Posterior vena cava (tissue), 2 donors: ENCODE measurements at regions not wholly inside any gene's neighbourhood (a gene's known extent, or its start where the extent isn't known, plus 50 kb on each side); places are given as distances from the start of the nearest gene placed in this dataset.

Experiments used
- DNase-seq: peaks from one replicate; pipeline ENCODE4 v3.0.0-alpha.2; 2020; ENCODE audit warnings: low spot score
- intact Hi-C, 2 donors: fragments of 100-400 bp; cut with DNase I; formaldehyde crosslinking; loops; one replicate each; pipeline versions ENCODE4 v1.14.1 to v1.14.2; 2022 to 2023
- donor health status: DM: yes; HTN: yes; CAD: no.
- donor health status: DM: yes; HTN: yes; CAD: no.

DNA sequence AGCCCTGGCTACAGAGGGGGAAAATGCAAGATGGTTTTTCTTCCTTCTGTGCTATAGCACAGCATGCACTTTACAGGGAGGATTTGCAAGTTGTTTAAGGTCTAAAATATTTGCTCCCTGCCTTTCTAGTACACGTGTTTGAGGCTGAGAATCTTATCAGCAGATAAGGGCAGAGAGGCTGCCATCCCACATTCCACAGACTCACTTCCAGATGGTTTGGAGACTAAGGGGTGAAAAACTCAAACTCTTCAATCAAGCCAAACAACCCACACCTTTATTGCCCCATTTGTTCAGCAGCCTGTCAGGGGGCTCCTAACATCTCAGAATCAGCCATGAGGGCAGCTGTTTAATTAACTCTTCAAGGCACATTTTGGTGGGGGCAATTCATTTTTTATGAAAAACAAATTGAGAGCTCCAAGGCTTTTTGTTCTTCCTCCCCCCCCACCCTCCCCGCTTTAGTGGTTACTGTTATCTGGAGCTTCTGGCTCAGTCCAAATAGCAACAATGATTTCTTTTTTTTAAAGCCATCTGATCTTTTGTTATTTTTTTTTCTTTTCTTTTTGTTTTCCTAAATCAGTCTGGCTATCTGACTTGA lies 242.6 kb upstream of the NT5C1B start:
- no peak for DNase-seq
- intact Hi-C loops, result no loop called here

DNA sequence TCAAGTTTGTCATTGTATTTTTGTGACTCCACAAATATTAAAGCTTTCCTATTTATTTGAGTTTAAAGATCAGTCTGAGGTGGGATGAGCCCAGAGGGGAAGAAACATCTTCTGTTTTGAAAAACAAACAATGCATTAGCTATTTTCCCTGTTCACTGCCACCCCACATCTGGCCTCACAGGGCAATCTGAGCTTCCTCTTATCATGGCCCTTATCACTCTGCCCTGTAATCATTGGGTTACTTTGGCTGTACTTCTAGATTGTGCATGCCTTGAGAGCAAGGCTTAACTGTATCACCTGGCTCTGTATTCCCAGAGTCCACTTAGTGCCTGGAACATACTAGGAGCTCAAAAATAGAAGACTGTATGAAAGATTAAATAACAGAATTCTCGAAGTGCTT lies 241.6 kb upstream of the NT5C1B start:
- DNase-seq, result no peak
- intact Hi-C loops, result no loop called here

DNA sequence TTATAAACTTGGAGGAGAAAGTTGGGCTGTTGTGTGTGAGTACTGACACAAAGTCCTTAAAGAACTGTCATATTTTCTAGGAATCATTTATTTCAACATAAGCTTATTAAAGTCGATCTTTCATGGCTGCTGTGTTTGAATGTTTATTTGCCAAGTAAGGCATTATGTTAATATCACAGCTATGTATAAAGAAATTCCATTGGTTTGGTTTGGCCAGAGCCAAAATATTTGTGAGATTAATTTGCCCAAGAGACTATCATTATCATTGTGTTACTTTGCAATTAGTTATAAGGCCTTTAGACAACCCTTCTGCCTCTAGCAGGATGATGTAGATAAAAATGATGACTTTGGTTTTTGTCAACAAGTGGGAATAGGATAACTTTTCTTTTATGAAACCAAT lies 240.6 kb upstream of the NT5C1B start:
- DNase-seq, result no peak
- intact Hi-C loops, result no loop called here

DNA sequence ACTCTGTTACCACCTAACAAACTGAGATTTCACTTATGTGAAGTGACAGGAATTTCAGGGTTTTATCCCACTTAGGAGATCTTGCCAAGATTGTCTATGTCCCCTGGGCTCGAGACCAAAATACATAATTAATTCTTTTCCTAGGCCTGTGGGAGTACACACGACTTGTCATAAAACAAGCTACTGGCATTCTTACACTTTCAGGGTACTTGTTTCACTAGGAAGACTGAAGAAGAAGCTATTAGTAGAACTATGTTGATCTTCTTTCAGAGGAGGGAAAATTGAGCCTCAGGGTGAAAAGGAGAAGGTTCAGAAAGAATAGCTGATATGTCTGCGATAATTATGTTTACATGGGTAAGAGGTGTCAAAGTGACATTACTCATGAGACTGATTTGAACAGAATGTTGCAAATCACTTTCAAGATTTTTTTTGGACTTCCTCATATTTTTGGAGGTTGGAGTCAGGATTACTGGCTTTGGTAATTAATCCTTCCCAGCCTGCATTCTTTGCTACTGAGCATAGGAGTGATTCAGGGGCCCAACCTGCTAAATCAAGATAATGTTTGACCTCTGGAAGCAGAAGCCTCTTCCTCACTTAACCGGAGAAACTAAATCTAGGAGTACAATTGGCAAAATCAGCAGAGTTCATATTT lies 240.0 kb upstream of the NT5C1B start:
- intact Hi-C loops, result no loop called here
- DNase-seq, result no peak

DNA sequence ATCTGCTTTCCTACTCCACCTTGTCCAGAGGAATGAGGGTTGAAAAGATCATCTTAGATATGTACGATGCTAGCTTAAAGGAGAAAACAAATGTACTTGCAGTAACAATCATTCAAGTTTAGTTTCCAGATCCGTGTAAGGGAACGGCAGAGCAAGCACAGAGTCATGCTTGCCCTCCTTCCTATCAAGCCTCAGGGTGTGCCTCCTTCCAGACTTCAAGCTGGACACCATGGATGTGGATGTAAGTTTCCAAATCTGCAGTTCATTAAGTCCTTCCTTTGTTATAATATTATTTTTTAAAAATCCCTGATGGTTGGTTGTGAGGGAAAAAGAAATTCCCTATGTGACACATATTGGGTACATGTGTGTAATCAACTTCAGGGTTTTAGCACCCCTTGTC lies 238.9 kb upstream of the NT5C1B start:
- DNase-seq, result no peak
- intact Hi-C loops, result no loop called here

DNA sequence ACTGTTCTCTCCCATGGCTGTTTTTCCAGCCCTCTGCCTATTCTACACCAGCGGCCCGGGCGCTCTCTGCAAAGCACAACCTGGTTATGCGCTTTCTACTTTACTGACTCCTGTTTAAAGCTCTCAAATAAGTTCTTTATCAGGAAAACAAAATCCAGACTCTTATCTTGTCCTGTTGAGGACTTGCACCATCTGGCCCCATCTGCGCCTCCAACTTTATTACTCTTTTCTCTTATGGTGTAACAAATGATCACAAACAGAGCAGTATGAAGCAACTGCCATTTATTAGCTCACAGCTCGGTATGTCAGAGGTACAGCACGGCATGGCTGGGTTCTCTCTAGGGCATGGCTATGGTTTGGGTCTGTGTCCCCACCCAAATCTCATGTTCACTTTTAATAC lies 236.5 kb upstream of the NT5C1B start:
- intact Hi-C loops, result no loop called here
- DNase-seq, result no peak

DNA sequence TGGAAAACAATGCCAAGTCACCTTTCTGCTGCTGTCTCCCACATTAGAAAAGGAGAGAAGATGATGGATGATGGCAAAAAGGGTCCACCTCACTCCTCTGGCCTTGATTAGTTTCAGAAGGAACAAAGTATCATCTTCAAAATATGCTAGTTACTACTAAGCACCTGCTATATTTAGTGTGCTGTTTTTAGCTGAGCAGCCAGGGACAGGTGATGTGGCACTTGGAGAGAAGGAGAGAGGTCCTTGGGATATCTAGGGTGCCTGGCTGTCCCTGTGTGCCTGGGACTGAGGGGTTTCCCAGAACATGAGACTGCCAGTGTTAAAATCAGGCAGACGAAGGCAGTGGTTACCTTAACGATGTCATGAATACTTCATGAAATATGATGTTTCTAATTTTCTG lies 235.5 kb upstream of the NT5C1B start:
- intact Hi-C loops, result no loop called here
- DNase-seq, result no peak

DNA sequence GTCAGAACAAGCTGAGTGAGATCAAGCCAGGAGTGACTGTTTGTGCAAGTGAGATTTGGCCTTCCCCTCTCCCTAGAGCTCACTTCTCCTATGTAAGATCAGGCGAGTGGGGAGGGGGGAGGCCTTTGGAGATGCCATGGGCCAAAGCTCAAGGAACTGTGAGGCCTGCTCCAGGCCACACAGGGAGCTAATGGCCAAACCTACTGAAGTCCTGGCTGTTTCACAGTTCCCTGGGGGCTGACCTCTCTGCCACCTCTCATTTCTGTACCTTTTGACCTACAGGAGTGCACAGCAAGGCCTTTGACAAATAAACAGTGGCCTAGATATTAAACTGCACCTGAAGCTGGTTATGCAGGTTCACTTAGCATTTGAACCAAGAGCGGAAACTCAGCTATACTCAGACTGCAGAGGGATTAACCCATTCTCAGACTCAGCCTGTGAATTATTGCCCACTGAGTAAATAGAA lies 235.0 kb upstream of the NT5C1B start:
- intact Hi-C loops, result no loop called here
- DNase-seq, result no peak

DNA sequence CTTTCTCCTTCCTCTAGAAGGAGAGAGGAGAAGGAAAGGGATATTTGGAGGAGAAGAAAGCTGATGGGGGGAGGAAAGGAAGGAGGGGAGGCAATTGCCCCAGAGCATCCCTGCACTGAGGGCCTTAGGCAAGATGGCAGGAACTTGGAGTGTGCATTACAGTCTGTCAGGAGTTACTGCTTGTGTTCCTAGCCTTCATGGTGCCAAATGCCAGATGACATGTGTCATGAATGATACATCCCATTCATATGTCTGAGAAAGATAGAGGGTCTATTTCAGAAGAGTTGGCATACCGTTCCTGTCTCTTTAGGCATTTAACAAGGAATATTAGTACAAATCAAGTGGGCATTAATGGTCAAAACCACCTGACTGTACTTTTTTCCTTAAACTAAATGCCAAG lies 232.1 kb upstream of the NT5C1B start:
- intact Hi-C loops, result no loop called here
- DNase-seq, result no peak

DNA sequence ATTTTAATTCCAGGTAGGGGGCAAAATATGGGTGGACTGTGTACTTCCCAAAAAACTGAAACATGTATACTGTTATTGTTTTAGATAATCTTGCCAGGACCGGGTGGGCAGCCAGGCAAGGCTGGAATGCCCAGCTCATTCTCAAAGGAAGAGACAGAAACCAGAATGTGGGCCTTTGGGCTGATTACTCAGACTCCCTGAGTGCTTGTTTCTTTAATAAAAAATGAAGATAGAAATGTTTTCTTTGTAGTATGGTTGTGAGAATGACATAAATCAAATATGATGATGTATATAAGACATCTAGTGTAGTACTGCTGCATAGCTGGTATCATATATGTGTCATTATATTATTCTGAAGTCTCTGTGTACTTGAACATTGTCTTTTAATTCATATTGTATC lies 231.6 kb upstream of the NT5C1B start:
- intact Hi-C loops, result no loop called here
- DNase-seq, result no peak

DNA sequence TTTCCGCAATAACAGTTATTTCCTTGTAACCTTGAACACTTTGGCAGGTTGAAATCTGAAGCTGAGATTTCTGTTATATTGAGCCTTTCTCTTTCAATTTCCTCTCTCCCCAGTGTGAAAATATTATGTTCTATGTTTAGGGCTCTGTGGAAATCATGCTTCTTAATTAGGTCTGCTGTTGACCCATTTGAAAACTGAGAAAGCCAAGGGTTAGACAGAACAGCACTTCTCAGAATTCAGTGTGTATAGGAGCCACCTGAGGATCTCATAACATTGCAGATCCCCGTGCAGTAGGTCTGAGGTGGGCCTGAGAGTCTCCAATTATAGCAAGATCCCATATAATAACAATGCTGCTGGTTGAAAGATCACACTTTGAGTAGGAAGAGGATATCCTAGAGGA lies 230.2 kb upstream of the NT5C1B start:
- no peak for DNase-seq
- intact Hi-C loops, result no loop called here

DNA sequence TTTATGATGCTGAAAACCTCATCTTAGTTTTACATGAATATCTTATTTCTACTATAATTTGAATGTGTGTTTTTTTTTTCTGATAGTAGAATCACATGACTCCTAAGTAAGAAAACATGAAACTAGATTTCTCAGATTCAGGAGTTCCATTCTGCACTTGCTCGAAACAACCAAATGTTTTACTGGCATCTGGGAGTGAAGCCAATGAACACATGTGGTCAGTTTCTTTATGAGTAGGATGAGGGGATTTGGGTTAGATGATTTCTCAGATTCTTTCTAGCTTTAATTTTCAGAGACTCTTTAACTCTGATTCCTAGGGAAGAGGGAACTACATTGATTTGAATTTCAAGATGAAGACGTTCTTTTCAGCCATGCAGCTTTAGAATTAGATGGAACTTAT lies 225.0 kb upstream of the NT5C1B start:
- intact Hi-C loops, result no loop called here

DNA sequence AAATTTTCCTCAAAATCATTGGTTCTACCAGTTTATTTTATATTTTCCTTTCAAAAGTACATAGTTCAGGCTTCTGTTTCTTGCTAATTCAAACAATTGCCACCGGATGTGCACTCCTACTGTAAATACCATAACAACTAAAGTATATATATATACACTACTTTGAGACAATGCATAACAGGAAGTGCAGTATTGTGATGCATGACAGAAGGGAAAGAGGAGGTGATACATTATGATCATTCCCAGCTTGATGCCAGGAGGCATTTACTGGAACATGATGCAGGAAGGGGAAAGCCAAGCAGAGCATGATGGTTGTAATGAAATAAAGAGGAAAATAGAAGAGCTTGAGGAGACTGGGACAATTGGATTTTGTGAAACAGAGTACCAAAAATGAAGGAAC lies 215.2 kb upstream of the NT5C1B start:
- intact Hi-C loops, result no loop called here
- no peak for DNase-seq

More for the DNA sequence above, 225.0 kb upstream of the NT5C1B start:
- DNase-seq, result no peak

DNA sequence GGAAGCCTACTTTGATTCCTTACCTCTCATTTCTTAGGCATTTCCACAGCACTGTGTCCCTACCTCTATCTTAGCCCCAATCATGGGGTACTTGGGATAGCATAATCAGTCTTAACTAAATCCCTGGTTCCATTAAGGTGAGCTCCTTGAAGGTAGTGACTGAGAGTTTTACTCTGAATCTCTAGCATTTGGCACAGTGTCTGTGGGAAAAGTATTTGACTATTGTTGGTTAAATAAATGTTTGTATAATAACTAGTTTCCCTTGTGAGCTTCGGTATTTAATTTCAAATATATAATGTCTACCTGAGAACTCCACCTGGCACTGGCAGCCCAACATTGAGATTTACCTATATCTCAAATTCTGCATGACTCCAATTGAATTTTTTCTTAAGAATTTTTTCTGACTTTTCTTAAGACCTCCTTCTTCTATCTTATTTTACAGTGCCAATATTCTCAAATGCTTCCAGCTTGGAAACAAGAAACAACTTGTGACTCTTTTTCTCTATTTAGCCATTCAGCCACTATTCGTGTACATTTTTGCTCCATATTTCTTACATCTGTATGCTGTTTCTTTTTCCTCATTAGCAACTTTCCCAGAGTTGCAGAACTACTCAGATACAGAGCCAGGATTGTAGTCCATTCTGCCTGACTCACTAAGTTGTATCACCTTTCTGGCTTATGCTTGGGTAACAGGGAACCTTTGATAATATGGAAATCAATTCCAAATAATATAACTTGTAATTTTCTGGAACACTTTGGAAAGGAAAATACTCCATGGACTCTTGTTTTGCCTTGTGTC lies 214.0 kb upstream of the NT5C1B start:
- intact Hi-C loops, result no loop called here
- DNase-seq, result no peak

DNA sequence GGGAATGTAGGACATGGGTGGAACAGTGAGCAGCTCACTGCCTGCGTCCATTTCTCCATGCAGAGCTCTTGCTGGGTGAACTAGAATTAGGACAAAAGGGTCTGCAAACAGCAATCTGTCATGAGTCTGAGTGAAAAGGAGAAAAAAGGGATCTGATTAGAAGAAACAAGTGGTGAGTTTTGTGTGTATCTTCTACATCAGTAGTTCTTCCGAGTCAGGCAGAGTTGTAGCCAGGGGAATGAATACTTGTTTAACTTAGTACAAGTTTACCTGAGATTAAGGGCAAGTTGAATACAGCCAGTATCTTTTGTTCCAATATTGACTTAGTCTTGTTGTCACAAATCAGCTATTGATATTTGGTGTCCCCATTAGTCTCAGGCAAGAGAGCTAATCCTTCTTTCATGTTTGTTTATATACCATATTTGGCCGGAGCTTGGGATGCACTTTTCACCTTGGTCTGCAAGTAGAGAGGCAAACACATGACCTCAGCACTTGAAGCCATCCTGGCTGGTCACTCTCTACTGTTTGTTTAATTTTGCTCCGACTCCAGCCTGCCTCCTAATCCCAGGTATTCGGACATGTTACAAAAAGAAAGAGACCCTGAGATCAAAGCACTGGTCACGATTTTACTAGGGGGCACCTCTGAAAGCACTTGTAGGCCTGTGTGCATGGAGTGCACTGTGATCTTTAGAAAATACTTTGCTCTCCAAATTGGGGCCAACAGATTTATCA lies 211.0 kb upstream of the NT5C1B start:
- intact Hi-C loops, result no loop called here
- no peak for DNase-seq

DNA sequence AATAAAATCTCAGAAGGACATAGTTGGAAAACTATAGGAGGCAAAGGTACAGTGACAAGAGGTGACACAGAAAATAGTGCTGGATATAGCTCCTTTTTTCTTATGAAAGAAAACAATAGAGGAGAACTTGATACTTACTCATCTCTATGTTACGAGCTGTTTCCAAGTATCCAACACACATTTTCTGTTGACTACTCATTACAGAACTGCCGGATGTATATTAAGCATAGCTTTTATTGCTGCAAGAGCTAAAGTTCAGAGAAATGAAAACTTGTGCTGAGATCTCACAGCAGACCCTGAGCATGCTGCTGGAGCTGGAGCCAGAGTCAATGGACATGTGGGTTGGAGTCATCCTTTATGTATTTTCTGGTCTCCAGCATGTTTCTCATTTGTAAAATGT lies 210.0 kb upstream of the NT5C1B start:
- no peak for DNase-seq
- intact Hi-C loops, result no loop called here

DNA sequence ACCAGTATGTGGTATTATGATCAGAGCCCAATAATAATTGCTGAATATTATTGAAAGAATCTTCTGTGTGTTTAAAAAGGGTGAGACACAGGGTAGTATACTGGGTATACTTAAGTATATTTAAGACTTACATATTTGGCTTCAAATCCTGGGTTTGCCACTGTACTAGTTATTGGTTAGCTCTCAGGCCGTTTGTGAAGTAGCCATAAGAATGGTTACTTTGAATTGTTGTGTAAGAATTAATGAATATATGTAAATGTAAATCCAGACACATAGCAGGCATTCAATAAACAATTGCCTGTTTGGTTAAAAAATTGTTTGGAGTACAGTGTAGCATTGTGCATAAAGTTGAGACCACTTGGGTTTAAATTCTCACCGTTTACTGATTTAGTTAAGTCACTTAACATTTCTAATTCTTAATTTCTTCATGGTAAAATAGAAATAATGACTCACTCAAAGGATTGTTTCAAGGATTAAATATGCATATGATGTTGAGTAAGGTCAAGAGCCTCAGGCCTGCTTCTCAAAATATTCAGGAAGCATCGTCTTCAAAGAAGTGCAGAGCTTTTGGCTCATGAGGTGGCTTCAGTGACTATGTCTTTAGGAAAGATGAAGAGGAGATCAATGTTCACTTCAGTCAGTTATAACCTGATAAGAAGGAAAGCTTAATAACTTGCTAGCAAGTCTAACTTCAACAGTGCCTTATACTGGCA lies 207.9 kb upstream of the NT5C1B start:
- DNase-seq, result no peak
- intact Hi-C loops, result no loop called here

DNA sequence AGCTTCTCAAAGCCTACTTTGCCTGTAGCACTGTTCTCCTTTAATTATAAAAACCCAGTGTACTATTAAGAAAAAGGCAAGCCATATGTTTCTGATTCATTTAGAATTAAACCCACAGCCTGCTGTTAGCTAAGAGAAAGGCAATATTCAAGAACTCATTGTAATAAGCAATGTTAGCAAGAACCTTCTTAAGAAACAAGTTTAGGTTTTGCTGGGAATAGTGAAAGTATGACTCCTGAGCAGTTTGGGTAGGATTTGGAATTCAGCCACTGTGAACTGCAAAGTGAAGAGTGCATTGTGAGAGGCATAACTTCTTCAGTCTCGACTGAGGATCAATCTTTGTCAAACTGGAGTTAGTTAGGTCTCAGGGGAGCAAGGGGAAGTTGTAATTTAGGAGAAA lies 206.5 kb upstream of the NT5C1B start:
- DNase-seq, result no peak
- intact Hi-C loops, result no loop called here

DNA sequence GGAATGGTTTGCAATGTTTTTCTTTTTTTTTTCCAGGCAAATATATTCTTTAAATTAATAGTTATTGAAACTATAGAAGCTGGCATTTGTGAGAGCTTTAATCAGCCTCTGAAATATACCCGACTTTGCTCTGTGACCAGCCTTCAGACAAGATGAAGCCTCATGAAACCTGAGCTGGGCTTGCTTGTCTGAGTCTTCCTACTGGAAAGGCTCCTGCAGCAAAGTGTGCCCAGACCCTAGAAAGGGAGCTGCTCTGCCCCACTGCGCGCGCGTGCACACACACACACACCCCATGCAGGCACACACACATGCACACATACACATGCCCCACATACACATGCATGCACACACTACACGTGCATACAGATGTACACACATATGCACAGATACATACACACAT lies 203.3 kb upstream of the NT5C1B start:
- no peak for DNase-seq
- intact Hi-C loops, result no loop called here

DNA sequence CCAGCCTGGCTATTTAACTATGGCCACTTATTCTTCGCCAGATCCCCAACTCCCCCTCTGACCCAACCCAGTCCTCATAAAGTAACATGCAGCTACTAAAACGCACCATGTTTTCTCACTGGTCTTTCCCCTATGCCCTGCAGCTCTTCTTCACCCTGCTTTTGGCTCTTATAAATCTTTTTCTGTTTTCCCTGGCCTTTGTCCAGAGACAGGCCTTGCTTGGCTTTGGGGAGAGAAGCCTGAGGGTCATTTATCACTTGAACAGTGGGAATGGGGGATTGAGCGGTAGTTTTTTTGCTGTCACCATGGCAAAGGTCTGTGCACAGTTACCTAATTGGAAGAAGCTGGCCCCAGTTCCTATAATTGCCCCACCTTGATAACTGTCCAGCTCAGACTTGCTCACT lies 202.9 kb upstream of the NT5C1B start:
- intact Hi-C loops, result no loop called here
- DNase-seq, result no peak
